Endothelial cell of umbilical vein (primary cell): ENCODE measurements at regions not wholly inside any gene's neighbourhood (a gene's known extent, or its start where the extent isn't known, plus 50 kb on each side); places are given as distances from the start of the nearest gene placed in this dataset.

Experiments used
- CTCF ChIP-seq, 2 donors: IDR thresholded peaks; 1 replicate in 1 of 2; 2 replicates in 1 of 2; pipeline ENCODE4 v1.5.1; 2011; ENCODE audit warnings: low read length in 2 of 2, mild to moderate bottlenecking in 2 of 2, moderate library complexity in 2 of 2, control low read depth in 1 of 2, inconsistent platforms in 1 of 2, low read depth in 1 of 2; ENCODE audit not compliant: insufficient read depth in 1 of 2; ENCODE audit errors: extremely low read depth in 1 of 2
- EZH2 ChIP-seq: IDR thresholded peaks from 2 replicates; pipeline ENCODE4 v1.6.1; 2012; ENCODE audit warnings: borderline replicate concordance, low read depth, mild to moderate bottlenecking, moderate library complexity, low read length, inconsistent platforms; ENCODE audit not compliant: severe bottlenecking
- JUN ChIP-seq: IDR thresholded peaks from 2 replicates; pipeline ENCODE4 v1.6.1; 2011; ENCODE audit warnings: borderline replicate concordance, low read depth; ENCODE audit not compliant: insufficient read length, insufficient read depth
- MAX ChIP-seq: IDR thresholded peaks from 2 replicates; pipeline ENCODE4 v1.6.1; 2011; ENCODE audit not compliant: insufficient read depth, insufficient read length
- MYC ChIP-seq: IDR thresholded peaks from one replicate; pipeline ENCODE4 v1.6.1; 2011; ENCODE audit warnings: mild to moderate bottlenecking, low read depth, low read length
- POLR2A ChIP-seq: IDR thresholded peaks from 2 replicates; pipeline ENCODE4 v1.6.1; 2012; ENCODE audit warnings: low read depth, mild to moderate bottlenecking, control low read depth, low read length

- TF ChIP-seq MYC (no peak), CTCF (IDR thresholded peaks at IDR 0.05; ENCODE audit: extremely low read depth in 1 of 2, insufficient read depth in 1 of 2, low read depth in 1 of 2, low read length in 2 of 2) (no peak), EZH2 (no peak), MAX (no peak), JUN (no peak), POLR2A (no peak)
These were observed 544.7 kb downstream of the CDH26 start for GRCh38 chr20:60502881-60503280.
